ENCODE measurements at regions not wholly inside any gene's neighbourhood (a gene's known extent, or its start where the extent isn't known, plus 50 kb on each side); places are given as distances from the start of the nearest gene placed in this dataset.

DNA sequence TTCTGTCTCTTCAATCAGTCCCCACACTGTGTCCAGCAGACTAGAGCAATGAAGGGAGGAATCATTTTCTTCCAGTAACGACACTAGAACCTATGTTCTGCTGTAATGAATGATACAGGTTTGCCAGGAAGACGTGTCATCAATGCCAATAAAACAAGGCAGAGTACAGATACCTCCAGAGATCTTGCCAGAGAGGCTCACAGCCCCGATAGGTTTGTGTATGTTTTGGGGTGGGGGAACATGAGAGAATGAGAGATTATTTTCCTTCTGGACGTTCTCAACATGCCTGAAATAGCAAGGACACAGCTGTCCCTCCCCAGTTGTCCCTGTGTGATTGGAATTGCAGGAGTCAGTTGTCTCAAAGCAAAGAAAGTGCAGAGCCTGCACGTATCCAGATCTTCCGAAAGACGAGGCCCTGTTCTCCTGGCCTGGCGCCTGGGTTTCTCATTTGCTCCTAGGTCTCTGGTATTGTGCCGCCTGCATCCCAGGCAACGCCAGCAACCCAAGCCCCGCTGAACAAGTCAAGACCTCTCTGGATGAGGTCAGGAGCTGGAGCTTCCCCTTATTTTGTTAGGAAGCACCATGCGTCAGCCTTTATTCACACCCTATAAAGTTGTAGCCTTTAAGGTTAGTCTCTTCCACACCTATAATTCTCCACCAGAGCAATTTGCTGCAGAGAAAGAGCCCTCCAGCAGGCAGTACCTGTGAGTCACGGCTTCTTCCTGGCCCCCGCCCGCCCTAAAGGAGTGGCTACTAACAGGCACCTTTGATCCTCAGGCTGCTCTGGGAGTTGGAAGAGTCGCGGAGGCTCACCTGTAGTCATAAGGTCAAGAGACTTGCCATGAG lies 130.5 kb downstream of the TOMM20 start:
- H3K4me3 ChIP-seq, result no peak overlapping the region
- H3K9me3 ChIP-seq (replicated peaks; ENCODE audit: control insufficient read depth, insufficient read depth, low read depth, low read length), result no peaks in the 10 kb centered on the region
- H3K4me2 ChIP-seq (ENCODE audit: insufficient read depth, low read length), result no peak overlapping the region
- ChIA-PET CTCF (ENCODE audit: low intra/inter-chr PET ratio) (no interaction called here), POLR2A (interaction anchor here (0.8 kb wide), 1 partner anchor 23 kb away, joined by 5 read pairs; no protein-coding TSS in a partner anchor)
- DNase-seq (ENCODE audit: extremely low read depth in 1 of 4, low spot score in 3 of 4), result peak in 1 of 4 experiments; percentile 27
- no peak overlapping the region for H3K27ac ChIP-seq (ENCODE audit: extremely low read depth, low read depth, low read length)
- no peaks in the 10 kb centered on the region for H3K27me3 ChIP-seq (ENCODE audit: control insufficient read depth in 2 of 2, insufficient read depth in 2 of 2, low read length in 2 of 2)
- in situ Hi-C loops (cut with MboI) (no loop called here), intact Hi-C loops (cut with micrococcal nuclease) (no loop called here)
- H4K20me1 ChIP-seq (replicated peaks; ENCODE audit: control insufficient read depth, insufficient read depth, low read length), result no peaks in the 10 kb centered on the region
- 71% methylated on average over 17 of the region's 17 CpGs for WGBS (ENCODE audit: insufficient coverage, low coverage, missing lambda C conversion rate)
- ATAC-seq, result peak; percentile 59
- H2AFZ ChIP-seq (ENCODE audit: low read depth, low read length), result peak overlapping the region; percentile 41
- no peak for FAIRE-seq
- H3K4me1 ChIP-seq (replicated peaks in 1 of 2; ENCODE audit: control insufficient read depth in 2 of 2, insufficient read depth in 2 of 2, low read length in 2 of 2), result peaks cover 15 to 31% of the 10 kb centered on the region in 2 experiments; a peak in 4 of 5 replicates
- no peak overlapping the region for H3K9ac ChIP-seq (ENCODE audit: insufficient read depth in 1 of 2, low read depth in 2 of 2, low read length in 2 of 2)
- no peaks in the 10 kb centered on the region for H3K9me1 ChIP-seq (ENCODE audit: control insufficient read depth, insufficient read depth, low read length)
- no peaks in the 10 kb centered on the region for H3K36me3 ChIP-seq (ENCODE audit: control insufficient read depth, insufficient read depth, low read length)
- H3K79me2 ChIP-seq (ENCODE audit: control insufficient read depth, insufficient read depth, low read length), result no peaks in the 10 kb centered on the region
- no TSS peak for BruUV-seq (replicated peaks)
- TF ChIP-seq, protein P1, sequence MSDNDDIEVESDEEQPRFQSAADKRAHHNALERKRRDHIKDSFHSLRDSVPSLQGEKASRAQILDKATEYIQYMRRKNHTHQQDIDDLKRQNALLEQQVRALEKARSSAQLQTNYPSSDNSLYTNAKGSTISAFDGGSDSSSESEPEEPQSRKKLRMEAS (CRISPR knock-in tag; IDR thresholded peaks at IDR 0.05), result 0 out of 2 replicates have a peak, but pooled peaks have one; percentile 11
- TF ChIP-seq KLF6 (CRISPR knock-in tag; IDR thresholded peaks at IDR 0.05; ENCODE audit: borderline replicate concordance), result no peak
- no peak for TF ChIP-seq ZNF76 (CRISPR knock-in tag; IDR thresholded peaks at IDR 0.05; ENCODE audit: borderline replicate concordance)
- TF ChIP-seq, protein P2, sequence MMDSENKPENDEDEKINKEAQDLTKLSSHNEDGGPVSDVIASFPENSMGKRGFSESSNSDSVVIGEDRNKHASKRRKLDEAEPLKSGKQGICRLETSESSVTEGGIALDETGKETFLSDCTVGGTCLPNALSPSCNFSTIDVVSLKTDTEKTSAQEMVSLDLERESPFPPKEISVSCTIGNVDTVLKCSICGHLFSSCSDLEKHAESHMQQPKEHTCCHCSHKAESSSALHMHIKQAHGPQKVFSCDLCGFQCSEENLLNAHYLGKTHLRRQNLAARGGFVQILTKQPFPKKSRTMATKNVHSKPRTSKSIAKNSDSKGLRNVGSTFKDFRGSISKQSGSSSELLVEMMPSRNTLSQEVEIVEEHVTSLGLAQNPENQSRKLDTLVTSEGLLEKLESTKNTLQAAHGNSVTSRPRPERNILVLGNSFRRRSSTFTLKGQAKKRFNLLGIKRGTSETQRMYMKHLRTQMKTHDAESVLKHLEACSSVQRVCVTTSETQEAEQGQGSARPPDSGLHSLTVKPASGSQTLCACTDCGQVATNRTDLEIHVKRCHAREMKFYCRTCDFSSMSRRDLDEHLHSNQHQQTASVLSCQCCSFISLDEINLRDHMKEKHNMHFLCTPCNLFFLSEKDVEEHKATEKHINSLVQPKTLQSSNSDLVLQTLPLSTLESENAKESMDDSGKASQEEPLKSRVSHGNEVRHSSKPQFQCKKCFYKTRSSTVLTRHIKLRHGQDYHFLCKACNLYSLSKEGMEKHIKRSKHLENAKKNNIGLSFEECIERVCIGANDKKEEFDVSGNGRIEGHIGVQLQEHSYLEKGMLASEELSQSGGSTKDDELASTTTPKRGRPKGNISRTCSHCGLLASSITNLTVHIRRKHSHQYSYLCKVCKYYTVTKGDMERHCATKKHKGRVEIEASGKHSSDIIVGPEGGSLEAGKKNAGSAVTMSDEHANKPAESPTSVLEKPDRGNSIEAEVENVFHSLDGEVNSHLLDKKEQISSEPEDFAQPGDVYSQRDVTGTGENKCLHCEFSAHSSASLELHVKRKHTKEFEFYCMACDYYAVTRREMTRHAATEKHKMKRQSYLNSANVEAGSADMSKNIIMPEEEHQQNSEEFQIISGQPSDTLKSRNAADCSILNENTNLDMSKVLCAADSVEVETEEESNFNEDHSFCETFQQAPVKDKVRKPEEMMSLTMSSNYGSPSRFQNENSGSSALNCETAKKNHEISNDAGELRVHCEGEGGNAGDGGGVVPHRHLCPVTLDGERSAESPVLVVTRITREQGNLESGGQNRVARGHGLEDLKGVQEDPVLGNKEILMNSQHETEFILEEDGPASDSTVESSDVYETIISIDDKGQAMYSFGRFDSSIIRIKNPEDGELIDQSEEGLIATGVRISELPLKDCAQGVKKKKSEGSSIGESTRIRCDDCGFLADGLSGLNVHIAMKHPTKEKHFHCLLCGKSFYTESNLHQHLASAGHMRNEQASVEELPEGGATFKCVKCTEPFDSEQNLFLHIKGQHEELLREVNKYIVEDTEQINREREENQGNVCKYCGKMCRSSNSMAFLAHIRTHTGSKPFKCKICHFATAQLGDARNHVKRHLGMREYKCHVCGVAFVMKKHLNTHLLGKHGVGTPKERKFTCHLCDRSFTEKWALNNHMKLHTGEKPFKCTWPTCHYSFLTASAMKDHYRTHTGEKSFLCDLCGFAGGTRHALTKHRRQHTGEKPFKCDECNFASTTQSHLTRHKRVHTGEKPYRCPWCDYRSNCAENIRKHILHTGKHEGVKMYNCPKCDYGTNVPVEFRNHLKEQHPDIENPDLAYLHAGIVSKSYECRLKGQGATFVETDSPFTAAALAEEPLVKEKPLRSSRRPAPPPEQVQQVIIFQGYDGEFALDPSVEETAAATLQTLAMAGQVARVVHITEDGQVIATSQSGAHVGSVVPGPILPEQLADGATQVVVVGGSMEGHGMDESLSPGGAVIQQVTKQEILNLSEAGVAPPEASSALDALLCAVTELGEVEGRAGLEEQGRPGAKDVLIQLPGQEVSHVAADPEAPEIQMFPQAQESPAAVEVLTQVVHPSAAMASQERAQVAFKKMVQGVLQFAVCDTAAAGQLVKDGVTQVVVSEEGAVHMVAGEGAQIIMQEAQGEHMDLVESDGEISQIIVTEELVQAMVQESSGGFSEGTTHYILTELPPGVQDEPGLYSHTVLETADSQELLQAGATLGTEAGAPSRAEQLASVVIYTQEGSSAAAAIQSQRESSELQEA (IDR thresholded peaks at IDR 0.05; ENCODE audit: low read depth), result no peak
- no peak for TF ChIP-seq ZNF24 (IDR thresholded peaks at IDR 0.05)
- TF ChIP-seq ZNF79 (CRISPR knock-in tag; IDR thresholded peaks at IDR 0.05; ENCODE audit: low read depth), result no peak
- TF ChIP-seq, protein P3, sequence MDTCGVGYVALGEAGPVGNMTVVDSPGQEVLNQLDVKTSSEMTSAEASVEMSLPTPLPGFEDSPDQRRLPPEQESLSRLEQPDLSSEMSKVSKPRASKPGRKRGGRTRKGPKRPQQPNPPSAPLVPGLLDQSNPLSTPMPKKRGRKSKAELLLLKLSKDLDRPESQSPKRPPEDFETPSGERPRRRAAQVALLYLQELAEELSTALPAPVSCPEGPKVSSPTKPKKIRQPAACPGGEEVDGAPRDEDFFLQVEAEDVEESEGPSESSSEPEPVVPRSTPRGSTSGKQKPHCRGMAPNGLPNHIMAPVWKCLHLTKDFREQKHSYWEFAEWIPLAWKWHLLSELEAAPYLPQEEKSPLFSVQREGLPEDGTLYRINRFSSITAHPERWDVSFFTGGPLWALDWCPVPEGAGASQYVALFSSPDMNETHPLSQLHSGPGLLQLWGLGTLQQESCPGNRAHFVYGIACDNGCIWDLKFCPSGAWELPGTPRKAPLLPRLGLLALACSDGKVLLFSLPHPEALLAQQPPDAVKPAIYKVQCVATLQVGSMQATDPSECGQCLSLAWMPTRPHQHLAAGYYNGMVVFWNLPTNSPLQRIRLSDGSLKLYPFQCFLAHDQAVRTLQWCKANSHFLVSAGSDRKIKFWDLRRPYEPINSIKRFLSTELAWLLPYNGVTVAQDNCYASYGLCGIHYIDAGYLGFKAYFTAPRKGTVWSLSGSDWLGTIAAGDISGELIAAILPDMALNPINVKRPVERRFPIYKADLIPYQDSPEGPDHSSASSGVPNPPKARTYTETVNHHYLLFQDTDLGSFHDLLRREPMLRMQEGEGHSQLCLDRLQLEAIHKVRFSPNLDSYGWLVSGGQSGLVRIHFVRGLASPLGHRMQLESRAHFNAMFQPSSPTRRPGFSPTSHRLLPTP (IDR thresholded peaks at IDR 0.05; ENCODE audit: borderline replicate concordance, extremely low read depth, insufficient read length), result no peak

All from K562 (cell line).